ENCODE measurements at regions not wholly inside any gene's neighbourhood (a gene's known extent, or its start where the extent isn't known, plus 50 kb on each side); places are given as distances from the start of the nearest gene placed in this dataset.
"Not testable (repeated sequence)": the region's sequence is repeated elsewhere in the genome, so short reads cannot be mapped to it uniquely, and the experiment has no call there.

GRCh38 chr17:16888413-16889087 is 83.4 kb downstream of the TNFRSF13B start:
- no peak for DNase-seq

DNA sequence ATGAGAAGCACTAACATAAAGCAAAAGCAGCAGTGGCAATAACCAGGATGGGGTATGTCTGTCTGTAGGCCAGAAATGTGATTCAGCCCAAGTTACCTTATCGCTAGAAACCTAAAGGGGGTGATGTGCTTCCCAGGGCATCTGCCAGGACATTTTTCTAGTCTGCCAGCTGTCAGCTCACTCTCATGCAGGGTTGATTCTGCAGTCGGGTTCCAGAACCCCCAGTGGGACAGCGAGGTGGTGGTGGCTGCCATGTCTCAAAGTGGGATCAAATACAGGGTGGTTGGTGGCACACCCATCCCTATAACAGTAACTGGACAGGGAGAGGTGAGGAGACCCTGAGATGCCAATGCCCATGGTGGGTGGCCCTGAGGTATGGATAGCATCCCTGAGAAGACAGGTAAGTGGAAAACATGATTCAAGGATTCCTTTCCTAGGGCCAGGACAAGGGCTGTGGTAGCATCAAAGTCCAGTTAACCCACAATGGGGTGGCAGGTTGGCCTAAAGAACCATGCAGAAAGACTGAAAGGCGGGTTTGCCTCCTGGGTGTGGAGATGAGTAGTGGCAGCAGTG is 84.3 kb downstream of the TNFRSF13B start:
- DNase-seq, result no peak

- DNase-seq, result no peak
Measured at GRCh38 chr17:16886655-16887322, 85.1 kb downstream of the TNFRSF13B start.

DNA sequence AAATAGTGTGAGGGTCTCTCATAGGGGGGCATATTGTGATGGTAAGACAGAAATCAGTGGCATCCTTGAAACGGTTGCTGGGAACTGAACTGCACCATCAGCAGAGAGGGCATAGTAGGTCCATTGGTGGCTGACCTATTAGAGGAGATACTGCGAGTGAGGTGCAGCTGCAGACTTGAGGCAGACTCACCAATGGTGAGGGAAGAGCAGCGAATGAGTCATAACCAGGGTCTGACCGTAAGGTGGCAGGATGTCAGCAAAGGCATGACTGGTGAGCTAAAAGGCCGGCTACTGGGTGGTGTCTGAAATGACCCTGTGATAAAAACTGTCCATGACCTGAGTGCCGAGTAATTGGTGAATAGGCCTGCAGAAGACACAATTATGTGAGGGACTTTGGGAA is 86.7 kb downstream of the TNFRSF13B start:
- DNase-seq, result not testable (repeated sequence)

DNA sequence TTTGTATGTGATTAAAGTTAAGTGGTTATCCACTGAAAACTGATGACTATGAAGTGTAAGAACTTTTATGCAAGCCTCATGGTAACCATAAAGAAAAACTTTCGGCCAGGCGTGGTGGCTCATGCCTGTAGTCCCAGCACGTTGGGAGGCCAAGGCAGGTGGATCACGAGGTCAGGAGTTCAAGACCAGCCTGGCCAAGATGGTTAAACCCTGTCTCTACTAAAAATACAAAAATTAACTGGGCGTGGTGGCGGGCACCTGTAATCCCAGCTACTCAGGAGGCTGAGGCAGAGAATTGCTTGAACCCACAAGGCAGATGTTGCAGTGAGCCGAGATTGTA is 89.0 kb downstream of the TNFRSF13B start:
- DNase-seq, result not testable (repeated sequence)

DNA sequence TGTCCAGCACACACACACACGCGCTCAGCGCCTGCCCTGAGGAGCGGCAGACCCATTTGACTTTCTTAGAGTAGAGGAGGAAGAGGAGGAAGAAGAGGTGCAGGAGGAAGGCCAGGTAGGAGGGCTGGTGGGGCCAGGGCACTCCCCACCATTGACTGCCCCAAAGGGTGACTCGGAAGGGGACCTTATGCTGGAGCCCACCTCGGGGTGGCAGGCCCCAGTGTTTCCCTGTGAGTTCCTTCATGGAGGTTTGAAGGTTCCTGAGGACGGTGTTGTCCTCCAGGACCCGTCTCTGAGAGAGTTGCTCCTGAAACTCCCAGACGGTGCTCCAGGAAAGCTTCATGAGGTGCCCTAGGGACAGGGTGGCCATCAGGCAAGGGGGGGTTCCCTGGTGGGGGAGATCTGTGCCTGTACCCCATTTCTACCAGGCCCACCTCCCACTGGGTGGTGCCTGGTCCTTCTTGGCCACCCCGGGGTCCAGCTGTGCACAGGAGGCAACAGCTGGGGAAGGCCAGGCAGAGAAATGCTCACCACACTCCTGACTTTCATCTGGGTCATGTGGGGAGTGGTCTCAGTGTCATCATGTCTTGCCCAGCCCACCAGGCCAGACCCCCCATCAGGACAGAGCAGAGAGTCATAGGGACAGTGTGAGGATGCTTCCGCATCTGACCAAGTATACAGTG is 89.5 kb downstream of the TNFRSF13B start:
- DNase-seq, result no peak

DNA sequence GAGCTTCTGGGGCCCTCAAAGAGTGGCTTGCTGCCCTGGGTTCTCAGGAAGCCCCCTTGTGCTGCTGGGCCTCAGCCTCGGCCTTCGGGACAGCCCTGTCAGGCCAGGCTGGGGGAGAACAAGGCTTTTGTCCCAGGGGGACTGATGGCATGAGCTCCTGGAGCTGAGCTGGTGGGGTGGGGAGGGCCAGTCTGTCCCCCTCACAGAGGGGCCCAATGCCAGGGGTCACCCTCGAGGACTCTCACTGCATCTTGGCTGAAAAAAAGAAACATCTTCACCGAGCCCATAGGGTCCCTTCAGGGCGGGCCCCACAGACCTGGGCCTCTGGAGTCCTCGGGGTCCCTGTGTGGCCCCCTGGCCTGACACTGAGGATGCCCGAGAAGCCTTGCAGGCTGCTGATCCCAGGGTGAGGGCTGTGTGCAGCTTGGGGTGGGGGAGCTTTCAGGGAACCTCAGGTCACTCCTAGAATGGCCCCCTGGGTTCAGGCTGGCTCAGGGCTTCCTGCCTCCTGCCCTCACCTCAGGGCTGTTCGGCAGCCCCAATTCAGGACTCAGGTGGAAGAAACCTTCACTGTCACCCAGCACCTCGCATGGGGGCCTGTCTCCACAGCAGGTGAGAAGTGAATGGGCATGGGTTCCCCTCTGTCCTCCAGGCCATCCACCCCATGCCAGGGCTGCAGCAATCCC is 90.5 kb downstream of the TNFRSF13B start:
- no peak for DNase-seq

DNA sequence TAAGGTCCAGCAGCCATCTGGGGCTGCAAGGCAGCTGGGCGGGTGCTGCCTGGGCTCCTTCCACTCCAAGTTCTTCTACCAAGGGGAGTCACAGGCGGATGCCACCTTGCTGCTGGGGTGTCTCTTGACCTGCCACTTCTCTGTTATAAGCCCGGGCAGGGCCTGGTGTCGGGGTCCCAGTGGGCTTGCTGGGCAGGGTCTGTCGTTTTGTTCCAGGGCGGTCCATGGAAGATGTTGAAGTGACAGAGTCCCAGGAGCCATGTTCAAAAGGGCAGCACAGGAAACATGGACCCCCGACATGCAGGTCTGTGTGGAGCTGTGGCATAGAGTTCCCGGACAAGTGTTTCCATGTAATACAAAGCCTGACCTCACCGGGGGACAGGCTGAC is 91.1 kb downstream of the TNFRSF13B start:
- DNase-seq, result no peak

GRCh38 chr17:16880121-16880842 is 91.6 kb downstream of the TNFRSF13B start:
- no peak for DNase-seq

- DNase-seq, result no peak
Measured at GRCh38 chr17:16879686-16880085, 92.2 kb downstream of the TNFRSF13B start.

DNA sequence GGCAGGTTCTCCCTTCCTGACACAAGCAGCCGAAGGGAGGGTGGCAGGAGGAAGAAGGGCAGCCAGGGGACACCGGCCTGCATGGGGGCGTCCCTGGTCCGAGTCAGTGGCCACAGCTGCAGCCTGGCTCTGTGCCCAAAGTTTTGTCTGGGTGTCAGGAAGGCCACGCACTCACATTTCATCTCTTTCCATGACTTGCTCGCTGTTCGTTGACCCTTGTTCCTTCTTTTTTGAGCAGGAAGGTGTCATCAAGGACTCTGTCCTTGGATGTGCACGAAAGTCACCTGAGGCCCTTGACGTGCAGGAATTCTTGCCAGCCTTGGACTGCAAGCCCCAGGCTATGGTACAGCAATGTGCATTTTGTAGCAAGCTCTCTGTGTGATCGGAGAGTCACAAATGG is 93.3 kb downstream of the TNFRSF13B start:
- DNase-seq, result no peak

DNA sequence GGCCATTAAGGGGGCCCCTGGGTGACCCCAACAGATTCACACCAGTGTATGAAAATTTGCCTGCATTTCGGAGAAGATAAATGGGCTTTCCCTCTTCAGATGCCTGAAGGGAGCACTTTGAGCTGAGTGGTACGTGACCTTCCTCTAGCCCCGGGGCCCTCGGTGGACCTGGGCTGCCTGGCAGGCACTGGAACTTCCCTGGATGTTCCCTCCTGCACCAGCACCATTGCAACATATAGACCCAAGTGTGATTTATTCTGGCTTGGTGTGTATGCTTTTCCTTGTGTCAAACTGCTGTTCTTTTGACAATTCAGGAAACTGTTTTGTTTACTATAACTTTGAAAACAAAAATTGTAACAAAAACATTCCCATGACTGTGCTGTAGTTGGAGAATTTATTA is 93.8 kb downstream of the TNFRSF13B start:
- no peak for DNase-seq

DNA sequence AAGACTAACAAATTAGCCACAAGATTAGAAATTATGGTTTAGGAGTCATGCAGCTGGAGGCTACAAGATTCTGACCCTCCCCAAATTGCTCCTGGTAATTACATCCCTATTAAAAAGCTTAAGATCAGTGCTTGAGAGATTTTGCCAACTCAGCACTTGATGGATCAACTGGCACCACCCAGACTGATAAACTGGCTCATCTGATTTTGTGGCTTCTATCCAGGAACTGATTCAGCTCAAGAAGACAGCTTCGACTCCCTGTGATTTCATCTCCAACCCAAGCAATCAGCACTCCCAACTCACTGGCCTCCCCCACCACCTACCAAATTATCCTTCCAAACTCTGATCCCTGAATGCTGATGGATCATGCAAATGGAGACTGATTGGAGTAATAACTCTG is 94.8 kb downstream of the TNFRSF13B start:
- DNase-seq, result no peak

DNA sequence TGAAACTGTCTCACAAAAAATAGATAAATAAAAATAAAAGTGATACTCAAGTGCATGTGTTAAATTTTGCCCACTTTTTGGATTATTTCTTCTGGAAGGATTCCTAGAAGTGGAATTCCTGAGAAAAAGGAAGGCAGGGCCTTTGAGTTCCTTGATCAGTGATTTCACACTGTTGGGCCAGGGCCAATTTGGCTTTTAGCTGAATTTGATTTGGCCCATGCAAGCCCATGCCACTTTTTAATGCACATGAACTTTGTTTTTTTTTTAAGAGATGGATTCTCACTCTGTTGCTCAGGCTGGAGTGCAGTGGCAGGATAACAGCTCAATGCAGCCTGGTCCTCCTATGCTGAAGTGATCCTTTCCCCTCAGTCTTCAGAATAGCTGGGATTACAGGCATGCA is 96.3 kb downstream of the TNFRSF13B start:
- no peak for DNase-seq

- not testable (repeated sequence) for DNase-seq
Measured at GRCh38 chr17:16874216-16874615, 97.7 kb downstream of the TNFRSF13B start.

DNA sequence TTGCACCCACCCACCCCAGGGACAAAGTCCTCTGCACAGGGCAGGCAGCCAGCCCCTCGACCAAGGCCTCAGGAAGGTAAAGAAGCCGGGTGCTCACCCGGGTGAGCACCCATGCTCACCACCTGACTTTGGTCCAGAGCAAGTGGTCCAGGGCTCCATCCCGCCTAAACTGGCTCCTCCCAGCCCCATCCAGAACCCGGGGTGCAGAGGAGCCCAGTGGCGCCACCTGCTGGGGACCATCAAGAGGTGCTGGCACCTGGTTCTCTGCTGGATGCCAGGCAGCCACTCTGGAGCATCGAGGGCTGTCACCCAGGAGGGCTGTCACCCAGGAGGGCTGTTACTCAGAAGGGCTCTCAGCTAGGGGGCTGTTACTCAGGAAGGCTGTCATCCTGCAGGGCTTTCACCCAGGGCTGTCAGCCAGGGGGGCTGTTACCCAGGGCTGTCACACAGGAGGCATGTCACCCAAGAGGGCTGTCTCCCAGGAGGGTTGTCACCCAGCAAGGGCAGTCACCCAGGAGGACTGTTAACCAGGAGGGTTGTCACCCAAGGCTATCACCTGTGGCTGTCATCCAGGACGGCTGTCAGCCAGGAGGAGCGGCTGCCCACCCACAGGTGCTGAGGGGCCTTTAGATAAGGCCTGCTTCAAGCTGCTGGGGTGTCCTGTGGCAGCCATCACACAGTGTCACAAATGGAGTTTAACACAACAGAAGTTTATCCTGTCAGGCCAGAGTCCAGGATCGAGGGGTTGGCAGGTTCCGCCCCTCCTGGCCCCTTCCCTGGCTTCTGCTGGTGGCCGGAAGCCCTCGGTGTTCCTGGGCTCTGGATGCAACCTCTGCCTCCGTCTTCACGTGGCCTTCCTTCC is 98.5 kb downstream of the TNFRSF13B start:
- DNase-seq, result peak in 3 of 56 donors; percentile 8 to 20 (median 11)

GRCh38 chr17:16872351-16873173 is 99.4 kb downstream of the TNFRSF13B start:
- no peak for DNase-seq

- not testable (repeated sequence) for DNase-seq
Measured at GRCh38 chr17:16871446-16872190, 100.3 kb downstream of the TNFRSF13B start.

All from amygdala (tissue), 56 donors.